DMS53 treated with DMSO at 0.1 percent for 48 hours (cell line): ENCODE measurements at regions not wholly inside any gene's neighbourhood (a gene's known extent, or its start where the extent isn't known, plus 50 kb on each side); places are given as distances from the start of the nearest gene placed in this dataset.
"Not testable (repeated sequence)": the region's sequence is repeated elsewhere in the genome, so short reads cannot be mapped to it uniquely, and the experiment has no call there.

ENCODE experiments used
- DNase-seq: peaks from one replicate; lab custom pipeline; 2025; ENCODE audit not compliant: unreplicated experiment; lab: John Stamatoyannopoulos, UW

DNA sequence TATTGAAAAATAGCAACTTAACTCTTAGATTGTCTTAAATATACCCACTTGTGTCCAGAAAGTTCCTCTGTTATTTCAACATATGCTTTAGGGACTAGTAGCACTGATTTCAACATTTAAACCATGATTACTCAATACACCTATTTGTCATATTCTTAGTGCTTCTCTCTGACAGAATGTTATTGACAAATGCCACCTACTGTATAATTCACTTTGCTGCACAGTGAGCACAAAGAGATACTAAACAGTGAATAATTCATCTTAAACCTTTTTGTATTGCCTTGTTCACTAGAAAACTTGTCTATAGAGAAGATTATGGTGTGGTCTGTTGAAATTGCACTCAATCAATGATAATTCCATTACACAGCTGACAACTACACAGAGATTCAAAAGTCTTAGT, 692.6 kb downstream of the PCDH17 start:
- DNase-seq, result no peak

GRCh38 chr13:58329746-58330145, 698.2 kb downstream of the PCDH17 start:
- no peak for DNase-seq

- DNase-seq, result no peak
Observed at GRCh38 chr13:58340895-58341294, 709.4 kb downstream of the PCDH17 start.

DNA sequence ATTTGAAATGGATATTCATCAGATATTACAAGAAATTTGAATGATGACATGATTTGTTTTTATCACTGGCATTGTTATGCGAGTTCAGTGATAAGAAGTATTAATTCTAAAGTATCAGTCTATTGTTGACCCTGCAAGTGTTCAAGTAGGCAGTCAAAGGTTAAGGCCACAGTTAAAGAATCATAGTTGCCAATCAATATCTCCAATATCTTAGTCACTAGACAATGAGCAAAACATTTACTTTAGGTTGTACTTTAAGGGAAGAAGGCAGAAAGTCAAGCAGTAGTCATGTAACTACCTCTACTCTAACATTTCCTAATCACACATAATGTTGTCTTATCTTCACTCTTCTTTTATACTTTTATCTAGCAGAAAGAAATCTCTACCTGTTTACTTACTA, 709.8 kb downstream of the PCDH17 start:
- no peak for DNase-seq

- no peak for DNase-seq
Observed at GRCh38 chr13:58343076-58343475, 711.5 kb downstream of the PCDH17 start.

DNA sequence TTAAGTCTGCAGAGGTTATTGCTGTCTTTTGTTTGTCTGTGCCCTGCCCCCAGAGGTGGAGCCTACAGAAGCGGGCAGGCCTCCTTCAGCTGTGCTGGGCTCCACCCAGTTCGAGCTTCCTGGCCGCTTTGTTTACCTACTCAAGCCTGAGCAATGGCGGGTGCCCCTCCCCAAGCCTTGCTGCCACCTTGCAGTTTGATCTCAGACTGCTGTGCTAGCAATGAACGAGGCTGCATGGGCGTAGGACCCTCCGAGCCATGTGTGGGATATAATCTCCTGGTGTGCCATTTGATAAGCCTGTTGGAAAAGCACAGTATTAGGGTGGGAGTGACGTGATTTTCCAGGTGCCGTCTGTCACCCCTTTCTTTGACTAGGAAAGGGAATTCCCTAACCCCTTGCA, 720.6 kb downstream of the PCDH17 start:
- DNase-seq, result not testable (repeated sequence)

GRCh38 chr13:58369936-58370335, 738.4 kb downstream of the PCDH17 start:
- no peak for DNase-seq

DNA sequence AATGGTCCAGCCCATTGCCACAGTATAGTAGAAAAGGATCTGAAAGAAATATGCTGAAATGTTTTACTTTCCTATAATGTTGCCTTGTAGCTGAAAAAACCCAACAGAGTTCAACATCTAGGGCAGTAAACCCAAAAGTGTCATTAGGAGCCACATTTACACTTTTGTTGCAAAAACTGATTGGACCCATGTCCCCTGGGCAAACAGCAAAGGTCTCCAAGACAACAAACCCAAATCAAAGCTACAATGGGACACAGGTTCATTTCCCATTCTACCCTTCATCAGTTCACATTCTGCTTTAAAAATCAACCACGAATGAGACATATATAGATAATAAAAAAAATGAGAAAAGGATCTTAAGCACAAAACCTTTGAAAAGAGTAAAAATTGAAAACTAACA, 744.8 kb downstream of the PCDH17 start:
- DNase-seq, result no peak

DNA sequence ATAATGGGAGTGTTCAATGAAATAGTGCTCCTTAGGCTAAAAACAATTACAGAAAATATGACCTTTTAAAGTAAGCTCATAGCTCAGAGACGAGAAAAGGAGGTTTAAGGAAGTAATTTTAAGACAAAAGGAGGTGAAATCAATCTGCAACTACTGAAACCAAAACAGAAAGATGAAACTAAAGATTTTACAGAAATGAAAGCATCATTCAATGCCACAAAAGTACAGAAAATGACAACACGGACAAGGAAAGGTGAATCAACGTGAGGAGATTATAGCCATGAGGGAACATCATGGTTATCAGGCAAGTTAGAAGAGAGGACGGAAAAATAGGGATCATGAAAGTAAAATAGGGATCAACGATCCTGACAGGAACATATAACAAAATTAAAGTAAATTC, 745.2 kb downstream of the PCDH17 start:
- DNase-seq, result no peak

DNA sequence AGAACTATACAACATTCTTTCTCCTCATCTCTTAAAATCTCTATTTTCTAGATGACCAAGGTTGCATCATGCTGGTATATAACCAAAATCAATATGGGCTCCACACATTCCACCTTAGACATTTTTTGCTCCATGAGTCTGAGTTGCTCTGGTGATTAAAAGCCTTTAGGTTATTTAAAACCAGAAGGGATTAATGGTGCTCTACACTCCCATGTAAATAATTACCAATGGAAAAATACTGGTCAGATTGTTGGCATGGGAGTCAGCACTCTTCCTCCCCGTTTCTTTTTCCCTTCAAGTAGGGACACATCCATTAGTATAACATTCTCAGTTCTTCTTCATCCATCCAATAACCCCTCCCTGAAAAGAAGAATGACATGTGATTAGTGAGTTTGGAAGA, 747.7 kb downstream of the PCDH17 start:
- DNase-seq, result no peak

GRCh38 chr13:58385336-58385735, 753.8 kb downstream of the PCDH17 start:
- DNase-seq, result not testable (repeated sequence)

GRCh38 chr13:58397596-58398387, 766.2 kb downstream of the PCDH17 start:
- no peak for DNase-seq

GRCh38 chr13:58399263-58399662, 767.7 kb downstream of the PCDH17 start:
- DNase-seq, result no peak

- DNase-seq, result no peak
Observed at GRCh38 chr13:58406545-58406944, 775.0 kb downstream of the PCDH17 start.

- no peak for DNase-seq
Observed at GRCh38 chr13:58429917-58430316, 798.4 kb downstream of the PCDH17 start.

DNA sequence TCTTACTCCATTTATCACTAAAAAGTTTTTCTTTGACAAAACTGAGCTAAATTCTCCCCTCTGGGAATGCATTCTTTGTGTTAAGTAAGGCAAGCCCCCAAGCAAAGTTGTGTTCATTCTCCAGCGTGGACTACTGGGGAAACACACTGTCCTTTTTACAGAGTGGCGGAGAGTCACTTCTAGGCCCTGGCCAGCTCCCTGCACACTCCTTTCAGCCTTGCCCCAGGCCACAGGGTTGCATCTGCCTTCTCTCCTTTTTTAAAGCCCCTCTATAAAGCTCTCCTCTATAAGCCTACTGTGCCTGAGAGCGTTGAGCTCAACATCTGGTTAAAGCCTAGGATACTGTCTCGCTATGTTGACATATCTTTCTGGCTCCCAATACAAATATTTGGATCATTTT, 803.4 kb downstream of the PCDH17 start:
- DNase-seq, result no peak

DNA sequence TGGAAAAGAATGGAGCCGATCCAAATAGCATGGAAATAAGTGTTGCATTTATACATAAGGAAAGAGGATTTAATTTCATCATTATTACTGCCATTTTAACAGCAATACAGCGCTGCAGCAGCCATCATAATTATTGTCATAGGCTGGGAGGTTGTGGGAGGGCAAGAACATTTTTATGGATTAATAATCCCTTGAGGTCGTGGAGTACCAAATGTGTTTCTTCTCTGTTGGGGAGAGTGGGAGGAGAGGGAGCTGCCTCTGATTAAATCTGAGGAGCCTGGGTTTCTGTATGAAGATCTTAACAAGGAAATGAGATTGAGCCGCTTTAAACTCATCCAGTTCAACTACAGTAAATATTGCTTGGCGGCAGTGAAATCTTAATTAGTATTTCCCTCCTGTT, 805.9 kb downstream of the PCDH17 start:
- DNase-seq, result no peak

DNA sequence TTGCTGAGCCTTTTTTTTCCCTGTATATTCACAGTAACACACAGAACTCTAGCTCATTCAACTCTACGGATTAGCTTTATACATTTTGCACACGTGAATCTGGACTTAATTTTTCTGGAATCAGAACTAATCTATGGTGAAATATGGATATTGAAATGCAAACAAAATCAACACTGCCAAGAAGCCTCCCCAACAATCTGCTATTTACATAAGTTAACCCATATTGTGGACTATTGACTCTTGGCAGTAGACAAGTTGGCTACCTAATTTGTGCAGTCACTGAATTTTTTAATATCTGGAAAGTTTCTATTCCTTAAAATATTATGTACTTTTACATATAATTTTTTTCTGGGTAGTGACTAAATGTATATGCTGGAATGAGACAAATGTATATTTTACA, 815.4 kb downstream of the PCDH17 start:
- DNase-seq, result no peak

GRCh38 chr13:58452123-58452623, 820.6 kb downstream of the PCDH17 start:
- DNase-seq, result no peak

- DNase-seq, result no peak
Observed at GRCh38 chr13:58455094-58455493, 823.5 kb downstream of the PCDH17 start.

GRCh38 chr13:58461217-58461616, 829.7 kb downstream of the PCDH17 start:
- no peak for DNase-seq

DNA sequence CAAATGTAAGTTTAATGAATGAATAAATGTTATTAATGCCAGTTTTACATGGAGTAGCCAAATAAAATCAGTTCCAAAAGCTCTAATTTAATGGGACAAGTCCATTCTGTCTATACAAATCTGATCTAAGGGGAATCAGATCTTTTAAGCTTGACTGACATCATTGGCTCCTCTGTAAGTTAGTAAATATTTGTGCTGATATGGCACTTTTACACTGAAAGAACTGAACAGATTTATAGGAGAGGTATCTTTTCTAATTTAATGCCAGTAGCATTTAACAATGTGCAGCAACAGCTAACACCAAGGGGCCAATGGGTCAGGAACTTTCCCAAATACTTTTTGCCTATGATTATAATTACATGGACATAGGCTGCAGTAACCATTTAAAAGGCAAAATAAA, 832.3 kb downstream of the PCDH17 start:
- no peak for DNase-seq

DNA sequence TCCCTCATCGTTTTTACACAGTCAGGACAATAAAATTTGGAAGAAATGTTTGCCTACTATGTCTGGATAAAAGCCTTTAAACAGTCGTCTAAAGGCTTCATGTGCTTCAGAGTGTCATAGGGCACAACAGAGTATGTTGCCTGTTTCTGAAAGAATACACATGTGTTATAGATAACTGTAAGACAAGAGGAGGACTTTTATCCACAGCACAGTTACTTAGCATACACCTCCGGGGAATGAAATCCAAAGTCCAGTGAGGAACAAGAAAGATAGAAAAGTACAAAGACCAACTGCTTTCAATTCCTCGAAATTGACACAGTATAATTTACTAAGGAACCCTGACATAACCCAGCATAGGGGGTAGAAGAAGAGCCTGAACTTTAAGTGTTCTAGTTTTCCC, 835.6 kb downstream of the PCDH17 start:
- DNase-seq, result no peak
